WTC11 (cell line): ENCODE measurements at regions not wholly inside any gene's neighbourhood (a gene's known extent, or its start where the extent isn't known, plus 50 kb on each side); places are given as distances from the start of the nearest gene placed in this dataset.

ENCODE experiments used
- EMX1 ChIP-seq: fragments of 250-450 bp; sonication (Bioruptor Pico); IDR thresholded peaks from 2 replicates; pipeline ENCODE4 v1.8.0; 2021; ENCODE audit warnings: mild to moderate bottlenecking
- TEAD1 ChIP-seq: sonication (generic); formaldehyde crosslinking; IDR thresholded peaks from 2 replicates; pipeline ENCODE4 v1.8.0; 2022; ENCODE audit warnings: mild to moderate bottlenecking, missing genetic modification reagents
- ZNF317 ChIP-seq: sonication (generic); formaldehyde crosslinking; IDR thresholded peaks from 2 replicates; pipeline ENCODE4 v1.8.1; 2023; ENCODE audit warnings: low read depth, mild to moderate bottlenecking, moderate library complexity, missing genetic modification reagents, borderline replicate concordance
- ZSCAN18 ChIP-seq: fragments of 250-450 bp; sonication (Bioruptor Pico); IDR thresholded peaks from 2 replicates; pipeline ENCODE4 v2.1.2; 2022; ENCODE audit warnings: mild to moderate bottlenecking, moderate library complexity
- TF ChIP-seq, protein P1 (sequence below): fragments of 200-600 bp; IDR thresholded peaks from 2 replicates; pipeline ENCODE4 v1.8.0; 2022; ENCODE audit warnings: antibody characterized with exemption
- TF ChIP-seq, protein P2 (sequence below): sonication (generic); formaldehyde crosslinking; IDR thresholded peaks from 2 replicates; pipeline ENCODE4 v1.8.0; 2023; ENCODE audit warnings: mild to moderate bottlenecking, missing genetic modification reagents

DNA sequence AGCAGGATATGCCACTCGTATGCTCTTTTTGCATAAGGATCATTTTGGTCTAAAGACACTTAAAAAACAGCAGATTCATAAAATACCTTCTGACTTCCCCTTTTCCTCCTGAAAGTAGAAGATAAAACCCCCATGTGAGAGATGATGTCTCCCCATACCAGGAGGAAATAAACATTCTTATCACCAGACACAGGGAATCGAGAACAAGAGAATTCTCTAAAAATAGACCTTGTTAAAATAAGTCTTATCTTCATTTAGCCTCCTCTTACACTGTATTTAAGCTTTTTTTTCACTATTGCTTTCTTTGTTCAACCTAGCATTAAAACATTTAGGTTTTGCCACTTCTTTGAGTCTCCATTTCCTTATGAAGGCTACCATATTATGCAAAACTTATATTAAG, 709.3 kb downstream of the KCNT2 start:
- TF ChIP-seq, protein P1, sequence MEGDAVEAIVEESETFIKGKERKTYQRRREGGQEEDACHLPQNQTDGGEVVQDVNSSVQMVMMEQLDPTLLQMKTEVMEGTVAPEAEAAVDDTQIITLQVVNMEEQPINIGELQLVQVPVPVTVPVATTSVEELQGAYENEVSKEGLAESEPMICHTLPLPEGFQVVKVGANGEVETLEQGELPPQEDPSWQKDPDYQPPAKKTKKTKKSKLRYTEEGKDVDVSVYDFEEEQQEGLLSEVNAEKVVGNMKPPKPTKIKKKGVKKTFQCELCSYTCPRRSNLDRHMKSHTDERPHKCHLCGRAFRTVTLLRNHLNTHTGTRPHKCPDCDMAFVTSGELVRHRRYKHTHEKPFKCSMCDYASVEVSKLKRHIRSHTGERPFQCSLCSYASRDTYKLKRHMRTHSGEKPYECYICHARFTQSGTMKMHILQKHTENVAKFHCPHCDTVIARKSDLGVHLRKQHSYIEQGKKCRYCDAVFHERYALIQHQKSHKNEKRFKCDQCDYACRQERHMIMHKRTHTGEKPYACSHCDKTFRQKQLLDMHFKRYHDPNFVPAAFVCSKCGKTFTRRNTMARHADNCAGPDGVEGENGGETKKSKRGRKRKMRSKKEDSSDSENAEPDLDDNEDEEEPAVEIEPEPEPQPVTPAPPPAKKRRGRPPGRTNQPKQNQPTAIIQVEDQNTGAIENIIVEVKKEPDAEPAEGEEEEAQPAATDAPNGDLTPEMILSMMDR = no peak
- TF ChIP-seq, protein P2, sequence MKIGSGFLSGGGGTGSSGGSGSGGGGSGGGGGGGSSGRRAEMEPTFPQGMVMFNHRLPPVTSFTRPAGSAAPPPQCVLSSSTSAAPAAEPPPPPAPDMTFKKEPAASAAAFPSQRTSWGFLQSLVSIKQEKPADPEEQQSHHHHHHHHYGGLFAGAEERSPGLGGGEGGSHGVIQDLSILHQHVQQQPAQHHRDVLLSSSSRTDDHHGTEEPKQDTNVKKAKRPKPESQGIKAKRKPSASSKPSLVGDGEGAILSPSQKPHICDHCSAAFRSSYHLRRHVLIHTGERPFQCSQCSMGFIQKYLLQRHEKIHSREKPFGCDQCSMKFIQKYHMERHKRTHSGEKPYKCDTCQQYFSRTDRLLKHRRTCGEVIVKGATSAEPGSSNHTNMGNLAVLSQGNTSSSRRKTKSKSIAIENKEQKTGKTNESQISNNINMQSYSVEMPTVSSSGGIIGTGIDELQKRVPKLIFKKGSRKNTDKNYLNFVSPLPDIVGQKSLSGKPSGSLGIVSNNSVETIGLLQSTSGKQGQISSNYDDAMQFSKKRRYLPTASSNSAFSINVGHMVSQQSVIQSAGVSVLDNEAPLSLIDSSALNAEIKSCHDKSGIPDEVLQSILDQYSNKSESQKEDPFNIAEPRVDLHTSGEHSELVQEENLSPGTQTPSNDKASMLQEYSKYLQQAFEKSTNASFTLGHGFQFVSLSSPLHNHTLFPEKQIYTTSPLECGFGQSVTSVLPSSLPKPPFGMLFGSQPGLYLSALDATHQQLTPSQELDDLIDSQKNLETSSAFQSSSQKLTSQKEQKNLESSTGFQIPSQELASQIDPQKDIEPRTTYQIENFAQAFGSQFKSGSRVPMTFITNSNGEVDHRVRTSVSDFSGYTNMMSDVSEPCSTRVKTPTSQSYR (CRISPR knock-in tag) = no peak
- TF ChIP-seq ZSCAN18 (CRISPR knock-in tag) = no peak
- TF ChIP-seq ZNF317 (CRISPR knock-in tag) = no peak
- no peak for TF ChIP-seq TEAD1 (CRISPR knock-in tag)
- TF ChIP-seq EMX1 = no peak
